ENCODE measurements at regions not wholly inside any gene's neighbourhood (a gene's known extent, or its start where the extent isn't known, plus 50 kb on each side); places are given as distances from the start of the nearest gene placed in this dataset.

DNA sequence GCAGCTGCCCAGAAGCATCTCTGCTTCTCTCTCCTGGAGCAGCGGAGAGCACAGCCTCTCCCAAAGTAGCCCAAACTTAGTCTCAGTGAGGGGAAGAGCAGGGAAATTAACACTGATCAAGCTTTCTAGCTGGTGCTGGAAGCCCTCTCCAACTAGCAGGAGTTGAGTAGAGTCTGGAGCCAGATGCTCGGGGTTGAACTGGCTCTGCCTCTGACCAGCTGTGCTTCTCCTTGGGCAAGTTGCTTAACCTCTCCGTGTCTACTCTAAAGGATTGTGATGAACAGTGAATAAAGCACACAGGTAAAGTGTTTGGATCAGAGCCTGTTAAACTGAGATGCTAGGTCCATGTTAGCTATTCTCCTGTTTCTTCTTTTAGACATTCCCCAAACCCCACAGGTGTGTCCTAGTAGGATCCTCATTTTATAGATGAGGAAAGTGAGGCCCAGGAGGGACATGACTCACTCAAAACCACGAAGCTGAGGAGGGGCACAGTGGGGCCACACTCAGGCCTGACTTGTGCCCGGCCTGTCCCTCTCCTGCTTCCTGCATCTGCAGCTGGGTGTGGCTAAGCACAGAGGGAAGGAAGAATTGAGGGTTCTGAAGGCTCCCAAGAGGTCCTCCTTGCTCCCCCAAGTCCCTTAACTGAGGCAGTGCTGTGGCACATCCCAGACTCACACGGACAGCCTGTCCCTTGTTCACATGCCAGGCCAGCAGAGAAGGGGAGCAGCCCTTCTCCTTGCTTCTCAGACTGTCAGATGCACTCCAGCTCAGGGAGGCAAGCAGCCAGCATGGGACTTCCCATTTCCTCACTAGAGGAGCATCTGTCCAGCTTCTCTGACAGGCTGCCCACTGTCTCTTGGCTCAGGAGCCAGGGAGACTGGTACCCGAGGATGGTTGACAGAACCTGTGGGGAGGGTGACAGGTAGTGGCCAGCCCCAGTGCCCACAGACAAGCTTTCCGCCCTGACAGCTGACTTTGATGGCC, 152.0 kb upstream of the IGSF21 start:
- no peak overlapping the region for H4K8ac ChIP-seq (replicated peaks; ENCODE audit: insufficient read length, low read depth, low read length)
- peaks cover 11% of the 10 kb centered on the region; the same call in 1 of the 2 replicates for H3K4me1 ChIP-seq (ENCODE audit: insufficient read depth, low read length)
- Mint-ChIP-seq H3K27ac (no peak overlapping the region), H3K9me3 (no peaks in the 10 kb centered on the region), H3K36me3 (ENCODE audit: insufficient read depth in 1 of 3, low read depth in 3 of 3) (no peaks in the 10 kb centered on the region), H3K4me3 (no peak overlapping the region), H3K4me1 (peaks cover 32 to 33% of the 10 kb centered on the region in 2 experiments), H3K27me3 (ENCODE audit: low read depth) (peaks cover 22% of the 10 kb centered on the region)
- H4K5ac ChIP-seq (ENCODE audit: insufficient read length, low read depth, low read length), result no peak overlapping the region
- no peak overlapping the region for H3K4ac ChIP-seq (ENCODE audit: low read depth, low read length)
- no peaks in the 10 kb centered on the region for H4K20me1 ChIP-seq (ENCODE audit: control insufficient read depth, insufficient read depth, insufficient read length)
- TF ChIP-seq, protein P1, sequence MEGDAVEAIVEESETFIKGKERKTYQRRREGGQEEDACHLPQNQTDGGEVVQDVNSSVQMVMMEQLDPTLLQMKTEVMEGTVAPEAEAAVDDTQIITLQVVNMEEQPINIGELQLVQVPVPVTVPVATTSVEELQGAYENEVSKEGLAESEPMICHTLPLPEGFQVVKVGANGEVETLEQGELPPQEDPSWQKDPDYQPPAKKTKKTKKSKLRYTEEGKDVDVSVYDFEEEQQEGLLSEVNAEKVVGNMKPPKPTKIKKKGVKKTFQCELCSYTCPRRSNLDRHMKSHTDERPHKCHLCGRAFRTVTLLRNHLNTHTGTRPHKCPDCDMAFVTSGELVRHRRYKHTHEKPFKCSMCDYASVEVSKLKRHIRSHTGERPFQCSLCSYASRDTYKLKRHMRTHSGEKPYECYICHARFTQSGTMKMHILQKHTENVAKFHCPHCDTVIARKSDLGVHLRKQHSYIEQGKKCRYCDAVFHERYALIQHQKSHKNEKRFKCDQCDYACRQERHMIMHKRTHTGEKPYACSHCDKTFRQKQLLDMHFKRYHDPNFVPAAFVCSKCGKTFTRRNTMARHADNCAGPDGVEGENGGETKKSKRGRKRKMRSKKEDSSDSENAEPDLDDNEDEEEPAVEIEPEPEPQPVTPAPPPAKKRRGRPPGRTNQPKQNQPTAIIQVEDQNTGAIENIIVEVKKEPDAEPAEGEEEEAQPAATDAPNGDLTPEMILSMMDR (conservative IDR thresholded peaks at IDR 0.05), result no peak
- H3T11ph ChIP-seq (ENCODE audit: low read length), result no peak overlapping the region
- no peak overlapping the region for H2BK5ac ChIP-seq (ENCODE audit: insufficient read length, low read length)
- no peak overlapping the region; the same call in 1 of the 2 replicates for H3K14ac ChIP-seq (ENCODE audit: insufficient read depth, low read length)
- no peak for DNase-seq
- no peak overlapping the region for H3K23ac ChIP-seq (ENCODE audit: insufficient read length, low read depth, low read length)
- WGBS (ENCODE audit: extremely low coverage, insufficient read length, low lambda C conversion rate), result no CpG with 5 or more reads among the region's 8 CpGs
- no peak overlapping the region for H2AK5ac ChIP-seq (ENCODE audit: insufficient read length, low read length)
- no peaks in the 10 kb centered on the region for H3K79me1 ChIP-seq (ENCODE audit: insufficient read depth, low read depth, low read length, poor library complexity, severe bottlenecking)
- no peak overlapping the region for H3K18ac ChIP-seq (ENCODE audit: insufficient read length, low read depth, low read length)
- H2BK20ac ChIP-seq (ENCODE audit: low read depth, low read length, poor library complexity, severe bottlenecking), result no peak overlapping the region
- H2BK15ac ChIP-seq (ENCODE audit: low read depth, low read length), result no peak overlapping the region
- no peak overlapping the region for H3K4me2 ChIP-seq (ENCODE audit: insufficient read depth, insufficient read length, low read length)
- no peaks in the 10 kb centered on the region for H3K23me2 ChIP-seq (ENCODE audit: insufficient read length, low read depth, low read length, poor library complexity, severe bottlenecking)
- no peak overlapping the region for H3K56ac ChIP-seq (ENCODE audit: insufficient read length, low read depth, low read length)
- H3K9me3 ChIP-seq (ENCODE audit: control insufficient read depth, low read depth, low read length), result no peaks in the 10 kb centered on the region
- H4K91ac ChIP-seq (ENCODE audit: insufficient read length, low read depth, low read length), result no peak overlapping the region
- no peak overlapping the region for H2BK120ac ChIP-seq (ENCODE audit: low read depth, low read length, poor library complexity, severe bottlenecking)
- no peaks in the 10 kb centered on the region; the same call in 1 of the 2 replicates for H3K27me3 ChIP-seq (ENCODE audit: insufficient read depth, low read length)
- no peak overlapping the region for H2AFZ ChIP-seq (ENCODE audit: low read length)
- no peak overlapping the region for H2BK12ac ChIP-seq (ENCODE audit: insufficient read length, low read depth, low read length)
- H3K9ac ChIP-seq (ENCODE audit: extremely low read depth, insufficient read length, low read length), result no peak overlapping the region
- H3K79me2 ChIP-seq (ENCODE audit: insufficient read depth, low read length), result no peaks in the 10 kb centered on the region
- no peak overlapping the region for H3K27ac ChIP-seq (ENCODE audit: insufficient read length, low read depth, low read length)

All from H9 (cell line).